ENCODE measurements at regions not wholly inside any gene's neighbourhood (a gene's known extent, or its start where the extent isn't known, plus 50 kb on each side); places are given as distances from the start of the nearest gene placed in this dataset.
A peak's percentile ranks its signal among the peaks of the same experiment; 100 is the strongest.

- TF ChIP-seq, protein P1, sequence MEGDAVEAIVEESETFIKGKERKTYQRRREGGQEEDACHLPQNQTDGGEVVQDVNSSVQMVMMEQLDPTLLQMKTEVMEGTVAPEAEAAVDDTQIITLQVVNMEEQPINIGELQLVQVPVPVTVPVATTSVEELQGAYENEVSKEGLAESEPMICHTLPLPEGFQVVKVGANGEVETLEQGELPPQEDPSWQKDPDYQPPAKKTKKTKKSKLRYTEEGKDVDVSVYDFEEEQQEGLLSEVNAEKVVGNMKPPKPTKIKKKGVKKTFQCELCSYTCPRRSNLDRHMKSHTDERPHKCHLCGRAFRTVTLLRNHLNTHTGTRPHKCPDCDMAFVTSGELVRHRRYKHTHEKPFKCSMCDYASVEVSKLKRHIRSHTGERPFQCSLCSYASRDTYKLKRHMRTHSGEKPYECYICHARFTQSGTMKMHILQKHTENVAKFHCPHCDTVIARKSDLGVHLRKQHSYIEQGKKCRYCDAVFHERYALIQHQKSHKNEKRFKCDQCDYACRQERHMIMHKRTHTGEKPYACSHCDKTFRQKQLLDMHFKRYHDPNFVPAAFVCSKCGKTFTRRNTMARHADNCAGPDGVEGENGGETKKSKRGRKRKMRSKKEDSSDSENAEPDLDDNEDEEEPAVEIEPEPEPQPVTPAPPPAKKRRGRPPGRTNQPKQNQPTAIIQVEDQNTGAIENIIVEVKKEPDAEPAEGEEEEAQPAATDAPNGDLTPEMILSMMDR (IDR thresholded peaks at IDR 0.05): no peak
- no peak for TF ChIP-seq POLR2A (IDR thresholded peaks at IDR 0.05)
- ATAC-seq (no peak), DNase-seq (no peak)
- no peak overlapping the region for H3K27ac ChIP-seq
- 63 to 76% (median 70%) methylated on average over 3 of the region's 3 CpGs for WGBS, 4 donors
- no peaks in the 10 kb centered on the region for H3K36me3 ChIP-seq
- H3K27me3 ChIP-seq: peaks cover 0 to 17% (median 0%) of the 10 kb centered on the region in 9 donors
- no peak overlapping the region for H3K4me3 ChIP-seq
- no peaks in the 10 kb centered on the region for H3K4me1 ChIP-seq
- intact Hi-C loops (cut with DNase I): no loop called here
- H3K9me3 ChIP-seq: no peaks in the 10 kb centered on the region
These were observed 541.9 kb upstream of the EEF2KMT start for GRCh38 chr16:5639531-5639930.

DNA sequence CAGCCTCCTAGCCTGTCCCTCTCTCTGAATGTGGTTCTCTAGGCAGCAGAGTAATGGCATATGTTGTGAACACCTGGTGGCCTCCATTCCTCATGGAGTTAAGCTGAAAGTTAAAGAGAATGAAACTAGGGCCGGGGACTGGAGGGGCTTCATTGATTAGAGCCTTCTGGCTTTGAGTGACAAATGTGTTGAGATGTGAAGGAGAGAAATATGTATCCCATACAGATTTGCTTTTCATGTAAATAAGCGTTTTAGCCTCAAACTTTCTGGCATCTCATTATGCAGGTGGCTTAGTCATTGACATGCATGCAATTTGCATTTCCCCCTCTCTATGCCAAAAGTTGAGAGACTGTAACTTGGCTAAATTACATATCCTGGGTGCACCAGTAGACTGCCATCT, 537.7 kb upstream of the EEF2KMT start:
- no peak for DNase-seq
- peaks cover 0 to 17% (median 0%) of the 10 kb centered on the region in 9 donors for H3K27me3 ChIP-seq
- ATAC-seq: no peak
- H3K4me1 ChIP-seq: no peaks in the 10 kb centered on the region
- TF ChIP-seq, protein P1 (IDR thresholded peaks at IDR 0.05): no peak
- TF ChIP-seq POLR2A (IDR thresholded peaks at IDR 0.05): no peak
- H3K4me3 ChIP-seq: no peak overlapping the region
- H3K36me3 ChIP-seq: no peaks in the 10 kb centered on the region
- intact Hi-C loops (cut with DNase I): no loop called here
- no peaks in the 10 kb centered on the region for H3K9me3 ChIP-seq
- no peak overlapping the region for H3K27ac ChIP-seq
- 65 to 85% (median 73%) methylated on average over 2 of the region's 2 CpGs for WGBS, 4 donors

- no peaks in the 10 kb centered on the region for H3K4me1 ChIP-seq
- WGBS, 4 donors: 37 to 48% (median 43%) methylated on average over 2 of the region's 2 CpGs
- intact Hi-C loops (cut with DNase I): no loop called here
- no peaks in the 10 kb centered on the region for H3K9me3 ChIP-seq
- DNase-seq (no peak), ATAC-seq (no peak)
- no peaks in the 10 kb centered on the region for H3K36me3 ChIP-seq
- H3K27ac ChIP-seq: no peak overlapping the region
- H3K4me3 ChIP-seq: no peak overlapping the region
- peaks cover 0 to 17% (median 0%) of the 10 kb centered on the region in 9 donors for H3K27me3 ChIP-seq
- TF ChIP-seq, protein P1 (IDR thresholded peaks at IDR 0.05): no peak
- TF ChIP-seq POLR2A (IDR thresholded peaks at IDR 0.05): no peak
These were observed 537.1 kb upstream of the EEF2KMT start for GRCh38 chr16:5634666-5635180.

DNA sequence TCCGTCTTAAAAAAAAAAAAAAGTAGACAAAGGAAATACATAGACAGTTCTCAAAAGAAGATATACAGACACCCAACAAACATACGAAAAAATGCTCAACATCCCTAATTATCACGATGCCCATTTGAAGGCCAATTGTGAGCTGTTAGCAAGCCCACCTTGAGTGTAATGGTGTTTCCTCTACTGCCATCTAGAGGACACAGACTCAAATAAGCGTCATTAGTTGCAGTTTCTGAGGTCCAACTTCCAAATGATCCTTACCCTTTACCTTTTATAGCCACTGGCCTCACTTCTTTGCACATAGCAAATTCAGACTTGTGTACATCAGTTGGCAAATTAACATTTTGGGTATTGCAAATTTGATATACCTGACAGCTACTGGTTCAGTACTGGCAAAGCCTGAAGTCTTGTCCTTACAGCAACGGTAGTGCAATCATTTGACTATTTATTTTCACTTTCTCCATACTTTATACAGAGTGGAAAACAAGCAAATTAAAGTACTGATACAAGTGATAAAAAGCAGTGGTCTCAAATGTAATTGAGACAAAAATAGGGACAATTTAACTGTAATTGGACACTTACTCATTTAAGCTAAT, 536.3 kb upstream of the EEF2KMT start:
- H3K9me3 ChIP-seq: peaks cover 0 to 5% (median 0%) of the 10 kb centered on the region in 12 donors
- no peak overlapping the region for H3K27ac ChIP-seq
- 35 to 39% (median 36%) methylated on average over 5 of the region's 5 CpGs for WGBS, 4 donors
- peaks cover 0 to 17% (median 0%) of the 10 kb centered on the region in 9 donors for H3K27me3 ChIP-seq
- DNase-seq (no peak), ATAC-seq (no peak)
- H3K4me3 ChIP-seq: no peak overlapping the region
- no peaks in the 10 kb centered on the region for H3K36me3 ChIP-seq
- no peaks in the 10 kb centered on the region for H3K4me1 ChIP-seq
- intact Hi-C loops (cut with DNase I): no loop called here
- TF ChIP-seq POLR2A (IDR thresholded peaks at IDR 0.05): no peak
- TF ChIP-seq, protein P1 (IDR thresholded peaks at IDR 0.05): peak in 11 of 12 donors; percentile 12 to 55 (median 33)

All from heart left ventricle (tissue), 16 donors.